HG03060 (cell line): ENCODE measurements at regions not wholly inside any gene's neighbourhood (a gene's known extent, or its start where the extent isn't known, plus 50 kb on each side); places are given as distances from the start of the nearest gene placed in this dataset.

Source experiments
- ATAC-seq: cut with Tn5 transposase; IDR thresholded peaks from one replicate; pipeline ENCODE4 v1.9.1; 2021; ENCODE audit warnings: low read depth, moderate number of reproducible peaks; ENCODE audit not compliant: unreplicated experiment

GRCh38 chr2:128751746-128752145 lies 433.1 kb upstream of the HS6ST1 start:
- ATAC-seq = no peak

- ATAC-seq = no peak
Measured at GRCh38 chr2:128752691-128753263, 434.1 kb upstream of the HS6ST1 start.

GRCh38 chr2:128753321-128753720 lies 434.7 kb upstream of the HS6ST1 start:
- ATAC-seq = no peak

GRCh38 chr2:128753800-128754199 lies 435.1 kb upstream of the HS6ST1 start:
- no peak for ATAC-seq

GRCh38 chr2:128754246-128754724 lies 435.6 kb upstream of the HS6ST1 start:
- ATAC-seq = peak; percentile 87

- ATAC-seq = no peak
Measured at GRCh38 chr2:128755695-128756364, 437.2 kb upstream of the HS6ST1 start.

GRCh38 chr2:128756365-128756717 lies 437.7 kb upstream of the HS6ST1 start:
- no peak for ATAC-seq

- no peak for ATAC-seq
Measured at GRCh38 chr2:128765811-128766210, 447.1 kb upstream of the HS6ST1 start.

GRCh38 chr2:128768041-128768440 lies 449.4 kb upstream of the HS6ST1 start:
- ATAC-seq = no peak

- ATAC-seq = no peak
Measured at GRCh38 chr2:128769457-128770142, 450.9 kb upstream of the HS6ST1 start.

GRCh38 chr2:128770143-128771085 lies 451.7 kb upstream of the HS6ST1 start:
- ATAC-seq = no peak

GRCh38 chr2:128771401-128771800 lies 452.7 kb upstream of the HS6ST1 start:
- no peak for ATAC-seq

- ATAC-seq = no peak
Measured at GRCh38 chr2:128772671-128773070, 454.0 kb upstream of the HS6ST1 start.

- ATAC-seq = no peak
Measured at GRCh38 chr2:128773641-128774319, 455.1 kb upstream of the HS6ST1 start.

GRCh38 chr2:128774320-128775216 lies 455.9 kb upstream of the HS6ST1 start:
- no peak for ATAC-seq

GRCh38 chr2:128775217-128775913 lies 456.7 kb upstream of the HS6ST1 start:
- ATAC-seq = no peak

- no peak for ATAC-seq
Measured at GRCh38 chr2:128775914-128776285, 457.2 kb upstream of the HS6ST1 start.

GRCh38 chr2:128776461-128777195 lies 458.0 kb upstream of the HS6ST1 start:
- no peak for ATAC-seq
